Loucy (cell line): ENCODE measurements at regions not wholly inside any gene's neighbourhood (a gene's known extent, or its start where the extent isn't known, plus 50 kb on each side); places are given as distances from the start of the nearest gene placed in this dataset.

Experiments used
- H2AFZ ChIP-seq: fragments of 200-600 bp; sonication (generic); 2 replicates; pipeline ENCODE4 v1.6.0; 2016; ENCODE audit warnings: antibody characterized with exemption, mild to moderate bottlenecking, low read length, moderate library complexity
- H3F3A ChIP-seq: fragments of 200-600 bp; 2 replicates; pipeline ENCODE4 v1.6.0; 2016; ENCODE audit warnings: antibody characterized with exemption, low read depth, mild to moderate bottlenecking
- H3K27me3 ChIP-seq: fragments of 200-600 bp; sonication (generic); 2 replicates; pipeline ENCODE4 v1.6.1; 2014; ENCODE audit warnings: low read length, mild to moderate bottlenecking; ENCODE audit not compliant: insufficient read depth, poor library complexity, severe bottlenecking
- H3K36me3 ChIP-seq: fragments of 200-600 bp; sonication (generic); 2 replicates; pipeline ENCODE4 v1.6.1; 2016; ENCODE audit warnings: low read length; ENCODE audit not compliant: insufficient read depth
- H3K4me1 ChIP-seq: fragments of 200-600 bp; sonication (generic); 2 replicates; pipeline ENCODE4 v1.5.1; 2014; ENCODE audit warnings: low read length, mild to moderate bottlenecking; ENCODE audit not compliant: insufficient read depth, poor library complexity, severe bottlenecking
- H3K4me2 ChIP-seq: fragments of 200-600 bp; sonication (generic); 2 replicates; pipeline ENCODE4 v1.6.0; 2014; ENCODE audit warnings: antibody characterized with exemption, low read length, low read depth, mild to moderate bottlenecking; ENCODE audit not compliant: poor library complexity, severe bottlenecking
- H3K4me3 ChIP-seq: fragments of 200-600 bp; sonication (generic); 2 replicates; pipeline ENCODE4 v1.5.1; 2014; ENCODE audit warnings: low read length, mild to moderate bottlenecking, mixed read lengths; ENCODE audit not compliant: poor library complexity, severe bottlenecking
- H3K79me2 ChIP-seq: fragments of 200-600 bp; sonication (generic); 2 replicates; pipeline ENCODE4 v1.6.1; 2014; ENCODE audit warnings: low read length; ENCODE audit not compliant: insufficient read depth
- H3K9ac ChIP-seq: fragments of 200-600 bp; sonication (generic); 2 replicates; pipeline ENCODE4 v1.6.0; 2014; ENCODE audit warnings: mild to moderate bottlenecking, low read depth, low read length, moderate library complexity; ENCODE audit not compliant: poor library complexity, severe bottlenecking
- H3K9me2 ChIP-seq: fragments of 200-600 bp; sonication (generic); replicated peaks from 2 replicates; pipeline ENCODE4 v1.6.1; 2016; ENCODE audit warnings: low read depth, low read length, mixed read lengths
- H3K9me3 ChIP-seq: fragments of 200-600 bp; sonication (generic); 2 replicates; pipeline ENCODE4 v1.6.1; 2014; ENCODE audit warnings: mild to moderate bottlenecking, antibody characterized with exemption, low read length, low read depth; ENCODE audit not compliant: insufficient read depth
- H4K20me1 ChIP-seq: fragments of 200-600 bp; sonication (generic); 2 replicates; pipeline ENCODE4 v1.6.0; 2014; ENCODE audit warnings: antibody characterized with exemption, low read length, mild to moderate bottlenecking; ENCODE audit not compliant: insufficient read depth, poor library complexity, severe bottlenecking
- CTCF ChIP-seq: fragments of 200-600 bp; sonication (generic); conservative IDR thresholded peaks from 2 replicates; pipeline ENCODE4 v1.5.1; 2014; ENCODE audit warnings: mild to moderate bottlenecking, antibody characterized with exemption, low read length
- EZH2phosphoT487 ChIP-seq: fragments of 200-600 bp; IDR thresholded peaks from 2 replicates; pipeline ENCODE4 v1.6.1; 2018; ENCODE audit warnings: antibody characterized with exemption, mild to moderate bottlenecking, moderate library complexity, borderline replicate concordance

GRCh38 chr4:110680265-110680664 lies 57.4 kb upstream of the PITX2 start:
- H2AFZ ChIP-seq = no peak overlapping the region
- H3K4me1 ChIP-seq = no peaks in the 10 kb centered on the region
- H3K27me3 ChIP-seq = no peaks in the 10 kb centered on the region
- no peak overlapping the region for H3K4me3 ChIP-seq
- no peaks in the 10 kb centered on the region for H3K9me3 ChIP-seq
- no peak overlapping the region for H3K9ac ChIP-seq
- H4K20me1 ChIP-seq = no peaks in the 10 kb centered on the region
- no peak for TF ChIP-seq EZH2phosphoT487
- no peak for TF ChIP-seq CTCF
- no peaks in the 10 kb centered on the region for H3F3A ChIP-seq
- H3K9me2 ChIP-seq = no peaks in the 10 kb centered on the region
- no peaks in the 10 kb centered on the region for H3K79me2 ChIP-seq
- no peak overlapping the region for H3K4me2 ChIP-seq
- H3K36me3 ChIP-seq = no peaks in the 10 kb centered on the region

GRCh38 chr4:110681381-110681780 lies 58.5 kb upstream of the PITX2 start:
- Histone ChIP-seq H3K4me3 (no peak overlapping the region), H4K20me1 (no peaks in the 10 kb centered on the region), H3K9me3 (no peaks in the 10 kb centered on the region), H3K9ac (no peak overlapping the region), H3K36me3 (no peaks in the 10 kb centered on the region), H3K4me2 (no peak overlapping the region), H3K27me3 (no peaks in the 10 kb centered on the region), H2AFZ (no peak overlapping the region), H3K79me2 (no peaks in the 10 kb centered on the region), H3K4me1 (no peaks in the 10 kb centered on the region), H3F3A (no peaks in the 10 kb centered on the region), H3K9me2 (no peaks in the 10 kb centered on the region)
- TF ChIP-seq CTCF (no peak), EZH2phosphoT487 (no peak)

- no peaks in the 10 kb centered on the region for H3K9me2 ChIP-seq
- no peaks in the 10 kb centered on the region for H3K79me2 ChIP-seq
- no peak for TF ChIP-seq EZH2phosphoT487
- TF ChIP-seq CTCF = no peak
- no peaks in the 10 kb centered on the region for H3K27me3 ChIP-seq
- no peak overlapping the region for H2AFZ ChIP-seq
- no peak overlapping the region for H3K9ac ChIP-seq
- no peaks in the 10 kb centered on the region for H3K4me1 ChIP-seq
- H3K9me3 ChIP-seq = no peaks in the 10 kb centered on the region
- H3K4me2 ChIP-seq = no peak overlapping the region
- no peak overlapping the region for H3K4me3 ChIP-seq
- no peaks in the 10 kb centered on the region for H3F3A ChIP-seq
- no peaks in the 10 kb centered on the region for H4K20me1 ChIP-seq
- H3K36me3 ChIP-seq = no peaks in the 10 kb centered on the region
Measured at GRCh38 chr4:110682311-110682710, 59.4 kb upstream of the PITX2 start.
